H1 (cell line): ENCODE measurements at regions not wholly inside any gene's neighbourhood (a gene's known extent, or its start where the extent isn't known, plus 50 kb on each side); places are given as distances from the start of the nearest gene placed in this dataset.

Source experiments
- CBX5 ChIP-seq: fragments of 300-800, 300-1000 bp; sonication (generic); IDR thresholded peaks from 2 replicates; pipeline ENCODE4 v1.7.1; 2016; ENCODE audit warnings: antibody characterized with exemption, low read length, low read depth
- HDAC6 ChIP-seq: IDR thresholded peaks from one replicate; pipeline ENCODE4 v1.7.1; 2012; ENCODE audit warnings: low read depth, mild to moderate bottlenecking, inconsistent platforms, low read length, moderate library complexity
- NANOG ChIP-seq: IDR thresholded peaks from 2 replicates; pipeline ENCODE4 v1.6.1; 2011; ENCODE audit warnings: low read length, low read depth, mild to moderate bottlenecking, inconsistent platforms; ENCODE audit not compliant: insufficient read depth, poor library complexity, severe bottlenecking
- RBBP5 ChIP-seq: IDR thresholded peaks from 2 replicates; pipeline ENCODE4 v1.7.1; 2012; ENCODE audit warnings: low read depth, mild to moderate bottlenecking, inconsistent platforms, low read length, moderate library complexity, borderline replicate concordance
- SIRT6 ChIP-seq: IDR thresholded peaks from one replicate; pipeline ENCODE4 v1.7.1; 2012; ENCODE audit warnings: low read length, inconsistent platforms
- TCF12 ChIP-seq: IDR thresholded peaks from 2 replicates; pipeline ENCODE4 v1.6.1; 2011; ENCODE audit warnings: low read depth, mild to moderate bottlenecking, low read length
- TF ChIP-seq, protein P1 (sequence below): fragments of 300-600 bp; sonication (generic); IDR thresholded peaks from 2 replicates; pipeline ENCODE4 v1.7.1; 2012; ENCODE audit warnings: low read length, moderate library complexity, mild to moderate bottlenecking, inconsistent platforms; ENCODE audit not compliant: insufficient replicate concordance
- TF ChIP-seq, protein P2 (sequence below), 3 experiments: IDR thresholded peaks; 1 replicate in 2 of 3; 2 replicates in 1 of 3; pipeline versions ENCODE4 v1.5.1 to v1.6.1; 2011; ENCODE audit warnings: low read length in 3 of 3, mild to moderate bottlenecking in 3 of 3, inconsistent platforms in 2 of 3, low read depth in 1 of 3, moderate library complexity in 1 of 3; ENCODE audit not compliant: insufficient read depth in 1 of 3; ENCODE audit errors: control extremely low read depth in 1 of 3

DNA sequence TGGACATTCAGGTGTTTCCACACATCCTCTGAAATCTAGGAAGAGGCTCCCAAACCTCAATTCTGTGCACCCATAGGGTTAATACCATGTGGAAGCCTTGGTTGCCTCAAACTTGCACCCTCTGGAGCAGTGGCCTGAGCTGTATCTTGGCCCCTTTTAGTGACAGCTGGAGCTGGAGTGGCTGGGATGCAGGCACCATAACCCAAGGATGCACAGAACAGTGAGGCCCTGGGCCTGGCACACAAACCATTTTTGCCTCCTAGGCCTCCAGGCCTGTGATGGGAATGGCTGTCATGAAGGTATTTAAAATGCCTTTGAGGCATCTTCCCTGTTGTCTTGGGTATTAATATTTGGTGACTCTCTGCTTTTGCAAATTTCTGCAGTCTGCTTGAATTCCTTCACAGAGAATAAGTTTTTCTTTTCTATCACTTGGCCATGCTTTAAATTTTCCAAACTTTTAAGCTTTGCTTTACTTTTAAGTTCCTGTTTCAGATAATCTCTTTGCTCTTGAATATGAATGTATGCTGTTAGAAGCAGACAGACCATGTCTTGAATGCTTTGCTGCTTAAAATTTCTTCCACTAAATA, 1594.5 kb upstream of the PCDH20 start (continued):
- TF ChIP-seq, protein P1, sequence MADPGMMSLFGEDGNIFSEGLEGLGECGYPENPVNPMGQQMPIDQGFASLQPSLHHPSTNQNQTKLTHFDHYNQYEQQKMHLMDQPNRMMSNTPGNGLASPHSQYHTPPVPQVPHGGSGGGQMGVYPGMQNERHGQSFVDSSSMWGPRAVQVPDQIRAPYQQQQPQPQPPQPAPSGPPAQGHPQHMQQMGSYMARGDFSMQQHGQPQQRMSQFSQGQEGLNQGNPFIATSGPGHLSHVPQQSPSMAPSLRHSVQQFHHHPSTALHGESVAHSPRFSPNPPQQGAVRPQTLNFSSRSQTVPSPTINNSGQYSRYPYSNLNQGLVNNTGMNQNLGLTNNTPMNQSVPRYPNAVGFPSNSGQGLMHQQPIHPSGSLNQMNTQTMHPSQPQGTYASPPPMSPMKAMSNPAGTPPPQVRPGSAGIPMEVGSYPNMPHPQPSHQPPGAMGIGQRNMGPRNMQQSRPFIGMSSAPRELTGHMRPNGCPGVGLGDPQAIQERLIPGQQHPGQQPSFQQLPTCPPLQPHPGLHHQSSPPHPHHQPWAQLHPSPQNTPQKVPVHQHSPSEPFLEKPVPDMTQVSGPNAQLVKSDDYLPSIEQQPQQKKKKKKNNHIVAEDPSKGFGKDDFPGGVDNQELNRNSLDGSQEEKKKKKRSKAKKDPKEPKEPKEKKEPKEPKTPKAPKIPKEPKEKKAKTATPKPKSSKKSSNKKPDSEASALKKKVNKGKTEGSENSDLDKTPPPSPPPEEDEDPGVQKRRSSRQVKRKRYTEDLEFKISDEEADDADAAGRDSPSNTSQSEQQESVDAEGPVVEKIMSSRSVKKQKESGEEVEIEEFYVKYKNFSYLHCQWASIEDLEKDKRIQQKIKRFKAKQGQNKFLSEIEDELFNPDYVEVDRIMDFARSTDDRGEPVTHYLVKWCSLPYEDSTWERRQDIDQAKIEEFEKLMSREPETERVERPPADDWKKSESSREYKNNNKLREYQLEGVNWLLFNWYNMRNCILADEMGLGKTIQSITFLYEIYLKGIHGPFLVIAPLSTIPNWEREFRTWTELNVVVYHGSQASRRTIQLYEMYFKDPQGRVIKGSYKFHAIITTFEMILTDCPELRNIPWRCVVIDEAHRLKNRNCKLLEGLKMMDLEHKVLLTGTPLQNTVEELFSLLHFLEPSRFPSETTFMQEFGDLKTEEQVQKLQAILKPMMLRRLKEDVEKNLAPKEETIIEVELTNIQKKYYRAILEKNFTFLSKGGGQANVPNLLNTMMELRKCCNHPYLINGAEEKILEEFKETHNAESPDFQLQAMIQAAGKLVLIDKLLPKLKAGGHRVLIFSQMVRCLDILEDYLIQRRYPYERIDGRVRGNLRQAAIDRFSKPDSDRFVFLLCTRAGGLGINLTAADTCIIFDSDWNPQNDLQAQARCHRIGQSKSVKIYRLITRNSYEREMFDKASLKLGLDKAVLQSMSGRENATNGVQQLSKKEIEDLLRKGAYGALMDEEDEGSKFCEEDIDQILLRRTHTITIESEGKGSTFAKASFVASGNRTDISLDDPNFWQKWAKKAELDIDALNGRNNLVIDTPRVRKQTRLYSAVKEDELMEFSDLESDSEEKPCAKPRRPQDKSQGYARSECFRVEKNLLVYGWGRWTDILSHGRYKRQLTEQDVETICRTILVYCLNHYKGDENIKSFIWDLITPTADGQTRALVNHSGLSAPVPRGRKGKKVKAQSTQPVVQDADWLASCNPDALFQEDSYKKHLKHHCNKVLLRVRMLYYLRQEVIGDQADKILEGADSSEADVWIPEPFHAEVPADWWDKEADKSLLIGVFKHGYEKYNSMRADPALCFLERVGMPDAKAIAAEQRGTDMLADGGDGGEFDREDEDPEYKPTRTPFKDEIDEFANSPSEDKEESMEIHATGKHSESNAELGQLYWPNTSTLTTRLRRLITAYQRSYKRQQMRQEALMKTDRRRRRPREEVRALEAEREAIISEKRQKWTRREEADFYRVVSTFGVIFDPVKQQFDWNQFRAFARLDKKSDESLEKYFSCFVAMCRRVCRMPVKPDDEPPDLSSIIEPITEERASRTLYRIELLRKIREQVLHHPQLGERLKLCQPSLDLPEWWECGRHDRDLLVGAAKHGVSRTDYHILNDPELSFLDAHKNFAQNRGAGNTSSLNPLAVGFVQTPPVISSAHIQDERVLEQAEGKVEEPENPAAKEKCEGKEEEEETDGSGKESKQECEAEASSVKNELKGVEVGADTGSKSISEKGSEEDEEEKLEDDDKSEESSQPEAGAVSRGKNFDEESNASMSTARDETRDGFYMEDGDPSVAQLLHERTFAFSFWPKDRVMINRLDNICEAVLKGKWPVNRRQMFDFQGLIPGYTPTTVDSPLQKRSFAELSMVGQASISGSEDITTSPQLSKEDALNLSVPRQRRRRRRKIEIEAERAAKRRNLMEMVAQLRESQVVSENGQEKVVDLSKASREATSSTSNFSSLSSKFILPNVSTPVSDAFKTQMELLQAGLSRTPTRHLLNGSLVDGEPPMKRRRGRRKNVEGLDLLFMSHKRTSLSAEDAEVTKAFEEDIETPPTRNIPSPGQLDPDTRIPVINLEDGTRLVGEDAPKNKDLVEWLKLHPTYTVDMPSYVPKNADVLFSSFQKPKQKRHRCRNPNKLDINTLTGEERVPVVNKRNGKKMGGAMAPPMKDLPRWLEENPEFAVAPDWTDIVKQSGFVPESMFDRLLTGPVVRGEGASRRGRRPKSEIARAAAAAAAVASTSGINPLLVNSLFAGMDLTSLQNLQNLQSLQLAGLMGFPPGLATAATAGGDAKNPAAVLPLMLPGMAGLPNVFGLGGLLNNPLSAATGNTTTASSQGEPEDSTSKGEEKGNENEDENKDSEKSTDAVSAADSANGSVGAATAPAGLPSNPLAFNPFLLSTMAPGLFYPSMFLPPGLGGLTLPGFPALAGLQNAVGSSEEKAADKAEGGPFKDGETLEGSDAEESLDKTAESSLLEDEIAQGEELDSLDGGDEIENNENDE, result no peak
- TF ChIP-seq CBX5, result no peak
- TF ChIP-seq SIRT6, result no peak
- TF ChIP-seq RBBP5, result no peak
- no peak for TF ChIP-seq NANOG
- TF ChIP-seq TCF12, result no peak
- TF ChIP-seq HDAC6, result no peak
- TF ChIP-seq, protein P2, sequence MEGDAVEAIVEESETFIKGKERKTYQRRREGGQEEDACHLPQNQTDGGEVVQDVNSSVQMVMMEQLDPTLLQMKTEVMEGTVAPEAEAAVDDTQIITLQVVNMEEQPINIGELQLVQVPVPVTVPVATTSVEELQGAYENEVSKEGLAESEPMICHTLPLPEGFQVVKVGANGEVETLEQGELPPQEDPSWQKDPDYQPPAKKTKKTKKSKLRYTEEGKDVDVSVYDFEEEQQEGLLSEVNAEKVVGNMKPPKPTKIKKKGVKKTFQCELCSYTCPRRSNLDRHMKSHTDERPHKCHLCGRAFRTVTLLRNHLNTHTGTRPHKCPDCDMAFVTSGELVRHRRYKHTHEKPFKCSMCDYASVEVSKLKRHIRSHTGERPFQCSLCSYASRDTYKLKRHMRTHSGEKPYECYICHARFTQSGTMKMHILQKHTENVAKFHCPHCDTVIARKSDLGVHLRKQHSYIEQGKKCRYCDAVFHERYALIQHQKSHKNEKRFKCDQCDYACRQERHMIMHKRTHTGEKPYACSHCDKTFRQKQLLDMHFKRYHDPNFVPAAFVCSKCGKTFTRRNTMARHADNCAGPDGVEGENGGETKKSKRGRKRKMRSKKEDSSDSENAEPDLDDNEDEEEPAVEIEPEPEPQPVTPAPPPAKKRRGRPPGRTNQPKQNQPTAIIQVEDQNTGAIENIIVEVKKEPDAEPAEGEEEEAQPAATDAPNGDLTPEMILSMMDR (IDR thresholded peaks at IDR 0.05; ENCODE audit: control extremely low read depth in 1 of 3, insufficient read depth in 1 of 3, low read depth in 1 of 3, low read length in 3 of 3), result no peak
